ENCODE measurements at regions not wholly inside any gene's neighbourhood (a gene's known extent, or its start where the extent isn't known, plus 50 kb on each side); places are given as distances from the start of the nearest gene placed in this dataset.
"Not testable (repeated sequence)": the region's sequence is repeated elsewhere in the genome, so short reads cannot be mapped to it uniquely, and the experiment has no call there.

GRCh38 chr5:2352101-2352861, 399.2 kb downstream of the IRX2 start:
- no peak overlapping the region for H3K27ac ChIP-seq (ENCODE audit: low read depth in 2 of 2, low read length in 2 of 2)
- H3K9ac ChIP-seq (ENCODE audit: low read depth in 1 of 2, low read length in 2 of 2) = no peak overlapping the region
- H3K9me3 ChIP-seq (ENCODE audit: control insufficient read depth in 2 of 2, low read length in 2 of 2) = peaks cover 0 to 2% of the 10 kb centered on the region in 2 donors
- no peaks in the 10 kb centered on the region for H3K4me1 ChIP-seq (ENCODE audit: control insufficient read depth in 2 of 2, insufficient read depth in 2 of 2, low read length in 2 of 2)
- H3K36me3 ChIP-seq (ENCODE audit: control insufficient read depth in 2 of 2, insufficient read depth in 2 of 2, low read length in 2 of 2) = no peaks in the 10 kb centered on the region
- H3K27me3 ChIP-seq (ENCODE audit: control insufficient read depth in 2 of 2, insufficient read depth in 2 of 2, low read length in 2 of 2) = no peaks in the 10 kb centered on the region
- no peak overlapping the region for H3K4me3 ChIP-seq (ENCODE audit: low read length in 2 of 2)

- H3K9me3 ChIP-seq (ENCODE audit: control insufficient read depth in 2 of 2, low read length in 2 of 2); H3K27me3 ChIP-seq (ENCODE audit: control insufficient read depth in 2 of 2, insufficient read depth in 2 of 2, low read length in 2 of 2); H3K4me3 ChIP-seq (ENCODE audit: low read length in 2 of 2); H3K4me1 ChIP-seq (ENCODE audit: control insufficient read depth in 2 of 2, insufficient read depth in 2 of 2, low read length in 2 of 2); H3K27ac ChIP-seq (ENCODE audit: low read depth in 2 of 2, low read length in 2 of 2); H3K9ac ChIP-seq (ENCODE audit: low read depth in 1 of 2, low read length in 2 of 2); H3K36me3 ChIP-seq (ENCODE audit: control insufficient read depth in 2 of 2, insufficient read depth in 2 of 2, low read length in 2 of 2): not testable (repeated sequence)
Observed at GRCh38 chr5:2349768-2350167, 401.7 kb downstream of the IRX2 start.

GRCh38 chr5:2338686-2339085, 412.8 kb downstream of the IRX2 start:
- Histone ChIP-seq H3K27me3 (ENCODE audit: control insufficient read depth in 2 of 2, insufficient read depth in 2 of 2, low read length in 2 of 2) (no peaks in the 10 kb centered on the region), H3K4me3 (ENCODE audit: low read length in 2 of 2) (no peak overlapping the region), H3K36me3 (ENCODE audit: control insufficient read depth in 2 of 2, insufficient read depth in 2 of 2, low read length in 2 of 2) (no peaks in the 10 kb centered on the region), H3K9me3 (ENCODE audit: control insufficient read depth in 2 of 2, low read length in 2 of 2) (no peaks in the 10 kb centered on the region), H3K4me1 (ENCODE audit: control insufficient read depth in 2 of 2, insufficient read depth in 2 of 2, low read length in 2 of 2) (no peaks in the 10 kb centered on the region), H3K9ac (ENCODE audit: low read depth in 1 of 2, low read length in 2 of 2) (no peak overlapping the region), H3K27ac (ENCODE audit: low read depth in 2 of 2, low read length in 2 of 2) (no peak overlapping the region)

GRCh38 chr5:2335733-2336515, 415.6 kb downstream of the IRX2 start:
- no peaks in the 10 kb centered on the region for H3K27me3 ChIP-seq (ENCODE audit: control insufficient read depth in 2 of 2, insufficient read depth in 2 of 2, low read length in 2 of 2)
- no peak overlapping the region for H3K27ac ChIP-seq (ENCODE audit: low read depth in 2 of 2, low read length in 2 of 2)
- H3K4me3 ChIP-seq (ENCODE audit: low read length in 2 of 2) = no peak overlapping the region
- no peaks in the 10 kb centered on the region for H3K4me1 ChIP-seq (ENCODE audit: control insufficient read depth in 2 of 2, insufficient read depth in 2 of 2, low read length in 2 of 2)
- H3K36me3 ChIP-seq (ENCODE audit: control insufficient read depth in 2 of 2, insufficient read depth in 2 of 2, low read length in 2 of 2) = no peaks in the 10 kb centered on the region
- H3K9me3 ChIP-seq (ENCODE audit: control insufficient read depth in 2 of 2, low read length in 2 of 2) = peaks cover 3 to 5% of the 10 kb centered on the region in 2 donors
- no peak overlapping the region for H3K9ac ChIP-seq (ENCODE audit: low read depth in 1 of 2, low read length in 2 of 2)

GRCh38 chr5:2335125-2335732, 416.2 kb downstream of the IRX2 start:
- H3K27ac ChIP-seq (ENCODE audit: low read depth in 2 of 2, low read length in 2 of 2) = no peak overlapping the region

GRCh38 chr5:2334719-2335118, 416.8 kb downstream of the IRX2 start:
- H3K36me3 ChIP-seq (ENCODE audit: control insufficient read depth in 2 of 2, insufficient read depth in 2 of 2, low read length in 2 of 2) = no peaks in the 10 kb centered on the region
- H3K4me3 ChIP-seq (ENCODE audit: low read length in 2 of 2) = no peak overlapping the region
- H3K4me1 ChIP-seq (ENCODE audit: control insufficient read depth in 2 of 2, insufficient read depth in 2 of 2, low read length in 2 of 2) = no peaks in the 10 kb centered on the region
- peaks cover 3 to 5% of the 10 kb centered on the region in 2 donors for H3K9me3 ChIP-seq (ENCODE audit: control insufficient read depth in 2 of 2, low read length in 2 of 2)
- no peak overlapping the region for H3K9ac ChIP-seq (ENCODE audit: low read depth in 1 of 2, low read length in 2 of 2)
- no peaks in the 10 kb centered on the region for H3K27me3 ChIP-seq (ENCODE audit: control insufficient read depth in 2 of 2, insufficient read depth in 2 of 2, low read length in 2 of 2)
- H3K27ac ChIP-seq (ENCODE audit: low read depth in 2 of 2, low read length in 2 of 2) = no peak overlapping the region

More at GRCh38 chr5:2335125-2335732, 416.2 kb downstream of the IRX2 start:
- H3K4me3 ChIP-seq (ENCODE audit: low read length in 2 of 2) = no peak overlapping the region
- no peaks in the 10 kb centered on the region for H3K4me1 ChIP-seq (ENCODE audit: control insufficient read depth in 2 of 2, insufficient read depth in 2 of 2, low read length in 2 of 2)
- no peaks in the 10 kb centered on the region for H3K27me3 ChIP-seq (ENCODE audit: control insufficient read depth in 2 of 2, insufficient read depth in 2 of 2, low read length in 2 of 2)
- peaks cover 3 to 5% of the 10 kb centered on the region in 2 donors for H3K9me3 ChIP-seq (ENCODE audit: control insufficient read depth in 2 of 2, low read length in 2 of 2)
- H3K9ac ChIP-seq (ENCODE audit: low read depth in 1 of 2, low read length in 2 of 2) = no peak overlapping the region
- H3K36me3 ChIP-seq (ENCODE audit: control insufficient read depth in 2 of 2, insufficient read depth in 2 of 2, low read length in 2 of 2) = no peaks in the 10 kb centered on the region

GRCh38 chr5:2333291-2333690, 418.2 kb downstream of the IRX2 start:
- Histone ChIP-seq H3K4me3 (ENCODE audit: low read length in 2 of 2) (no peak overlapping the region), H3K36me3 (ENCODE audit: control insufficient read depth in 2 of 2, insufficient read depth in 2 of 2, low read length in 2 of 2) (no peaks in the 10 kb centered on the region), H3K27me3 (ENCODE audit: control insufficient read depth in 2 of 2, insufficient read depth in 2 of 2, low read length in 2 of 2) (no peaks in the 10 kb centered on the region), H3K9me3 (ENCODE audit: control insufficient read depth in 2 of 2, low read length in 2 of 2) (peaks cover 3 to 5% of the 10 kb centered on the region in 2 donors), H3K9ac (ENCODE audit: low read depth in 1 of 2, low read length in 2 of 2) (no peak overlapping the region), H3K27ac (ENCODE audit: low read depth in 2 of 2, low read length in 2 of 2) (no peak overlapping the region), H3K4me1 (ENCODE audit: control insufficient read depth in 2 of 2, insufficient read depth in 2 of 2, low read length in 2 of 2) (no peaks in the 10 kb centered on the region)

GRCh38 chr5:2332521-2332920, 419.0 kb downstream of the IRX2 start:
- Histone ChIP-seq H3K4me3 (ENCODE audit: low read length in 2 of 2) (no peak overlapping the region), H3K27me3 (ENCODE audit: control insufficient read depth in 2 of 2, insufficient read depth in 2 of 2, low read length in 2 of 2) (no peaks in the 10 kb centered on the region), H3K9me3 (ENCODE audit: control insufficient read depth in 2 of 2, low read length in 2 of 2) (peaks cover 3 to 5% of the 10 kb centered on the region in 2 donors), H3K9ac (ENCODE audit: low read depth in 1 of 2, low read length in 2 of 2) (no peak overlapping the region), H3K27ac (ENCODE audit: low read depth in 2 of 2, low read length in 2 of 2) (no peak overlapping the region), H3K4me1 (ENCODE audit: control insufficient read depth in 2 of 2, insufficient read depth in 2 of 2, low read length in 2 of 2) (no peaks in the 10 kb centered on the region), H3K36me3 (ENCODE audit: control insufficient read depth in 2 of 2, insufficient read depth in 2 of 2, low read length in 2 of 2) (no peaks in the 10 kb centered on the region)

GRCh38 chr5:2330325-2331130, 420.9 kb downstream of the IRX2 start:
- peaks cover 3 to 5% of the 10 kb centered on the region in 2 donors for H3K9me3 ChIP-seq (ENCODE audit: control insufficient read depth in 2 of 2, low read length in 2 of 2)
- H3K4me1 ChIP-seq (ENCODE audit: control insufficient read depth in 2 of 2, insufficient read depth in 2 of 2, low read length in 2 of 2) = no peaks in the 10 kb centered on the region
- H3K9ac ChIP-seq (ENCODE audit: low read depth in 1 of 2, low read length in 2 of 2) = no peak overlapping the region
- H3K4me3 ChIP-seq (ENCODE audit: low read length in 2 of 2) = no peak overlapping the region
- no peaks in the 10 kb centered on the region for H3K27me3 ChIP-seq (ENCODE audit: control insufficient read depth in 2 of 2, insufficient read depth in 2 of 2, low read length in 2 of 2)
- H3K27ac ChIP-seq (ENCODE audit: low read depth in 2 of 2, low read length in 2 of 2) = no peak overlapping the region
- H3K36me3 ChIP-seq (ENCODE audit: control insufficient read depth in 2 of 2, insufficient read depth in 2 of 2, low read length in 2 of 2) = no peaks in the 10 kb centered on the region

Data from mucosa of rectum (tissue), 2 donors.